Inferior parietal cortex (tissue), 1 donor: ENCODE measurements at regions not wholly inside any gene's neighbourhood (a gene's known extent, or its start where the extent isn't known, plus 50 kb on each side); places are given as distances from the start of the nearest gene placed in this dataset.
"Not testable (repeated sequence)": the region's sequence is repeated elsewhere in the genome, so short reads cannot be mapped to it uniquely, and the experiment has no call there.

Experiments
- DNase-seq: peaks from one replicate; pipeline ENCODE4 v3.0.0-alpha.2; 2016; ENCODE audit errors: extremely low spot score

DNA sequence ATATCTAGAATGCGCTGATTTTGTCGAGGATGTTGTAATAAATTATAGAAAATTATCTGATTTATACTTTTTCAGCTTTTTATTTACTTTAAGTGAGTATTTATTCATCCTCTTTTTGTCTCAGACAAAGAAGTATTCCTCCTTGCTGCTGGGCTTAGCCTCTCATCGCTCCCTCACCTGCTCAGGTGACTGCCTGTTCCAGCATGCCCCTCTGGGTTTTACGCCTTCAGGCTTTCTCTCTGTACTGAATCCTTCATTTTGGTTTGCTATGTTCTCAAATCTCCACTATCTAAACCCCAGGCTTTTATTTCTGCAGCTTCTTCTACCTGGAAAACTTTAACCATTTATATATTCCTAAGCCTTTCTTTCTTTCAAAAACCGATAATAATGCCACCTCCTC, 1650.9 kb upstream of the SEL1L start:
- DNase-seq = no peak

- not testable (repeated sequence) for DNase-seq
Observed at GRCh38 chr14:83188311-83188710, 1654.7 kb upstream of the SEL1L start.

DNA sequence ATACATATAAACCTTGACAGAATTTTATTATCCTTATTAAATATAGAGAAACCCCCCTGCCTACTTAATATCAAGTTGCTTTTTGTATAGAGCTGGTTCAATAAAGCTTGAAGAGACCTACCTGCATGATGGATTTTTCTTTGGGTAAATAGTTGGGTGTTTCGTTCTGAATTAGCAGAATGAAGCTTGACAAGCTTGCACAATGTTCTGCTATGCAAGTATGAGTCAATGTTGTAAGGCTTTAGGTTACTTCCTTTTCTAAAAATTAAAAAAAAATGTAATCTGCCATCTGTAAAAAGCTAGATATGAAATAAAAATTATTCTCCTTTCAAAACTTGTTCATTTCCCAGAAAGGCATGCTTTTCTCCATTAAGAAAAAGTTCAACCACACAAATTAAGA, 1662.6 kb upstream of the SEL1L start:
- DNase-seq = no peak

- DNase-seq = no peak
Observed at GRCh38 chr14:83197271-83197670, 1663.6 kb upstream of the SEL1L start.

DNA sequence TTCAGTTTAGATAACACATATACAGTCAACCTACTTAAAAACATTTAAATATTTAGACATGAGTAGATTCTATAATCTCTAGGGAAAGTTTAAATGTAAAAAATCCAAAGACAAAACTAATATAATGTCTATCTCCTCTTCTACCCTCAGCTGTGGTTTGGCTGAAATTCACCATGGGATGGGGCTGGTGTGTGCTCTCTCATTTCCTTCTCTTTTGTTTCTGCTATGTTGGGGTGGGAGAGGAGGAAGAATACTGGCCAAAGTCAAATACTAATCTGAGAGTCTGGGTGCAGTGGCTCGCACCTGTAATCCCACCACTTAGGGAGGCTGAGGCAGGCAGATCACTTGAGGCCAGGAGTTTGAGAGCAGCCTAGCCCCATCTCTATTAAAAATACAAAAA, 1673.9 kb upstream of the SEL1L start:
- no peak for DNase-seq

DNA sequence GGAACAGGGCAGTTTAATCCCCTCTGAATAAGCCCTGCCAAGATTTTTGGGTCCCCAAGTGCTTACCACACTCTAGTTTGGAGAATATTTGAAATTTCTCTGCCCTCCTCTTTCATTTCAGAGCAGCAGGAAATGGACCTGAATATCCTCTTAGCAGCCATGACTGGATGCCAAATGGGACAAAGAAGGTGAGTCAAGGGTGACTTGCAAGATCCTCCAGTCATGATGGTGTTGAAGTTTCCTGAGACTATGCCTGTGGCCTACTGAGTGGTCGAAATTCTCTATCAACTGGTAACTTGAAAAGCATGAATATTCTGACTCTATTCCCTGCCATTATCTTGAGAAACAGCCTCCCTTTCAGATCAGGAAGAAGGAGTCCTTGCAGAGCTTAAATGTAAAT, 1674.7 kb upstream of the SEL1L start:
- DNase-seq = no peak

- DNase-seq = no peak
Observed at GRCh38 chr14:83217492-83217891, 1683.8 kb upstream of the SEL1L start.

GRCh38 chr14:83247924-83248639, 1714.4 kb upstream of the SEL1L start:
- no peak for DNase-seq

DNA sequence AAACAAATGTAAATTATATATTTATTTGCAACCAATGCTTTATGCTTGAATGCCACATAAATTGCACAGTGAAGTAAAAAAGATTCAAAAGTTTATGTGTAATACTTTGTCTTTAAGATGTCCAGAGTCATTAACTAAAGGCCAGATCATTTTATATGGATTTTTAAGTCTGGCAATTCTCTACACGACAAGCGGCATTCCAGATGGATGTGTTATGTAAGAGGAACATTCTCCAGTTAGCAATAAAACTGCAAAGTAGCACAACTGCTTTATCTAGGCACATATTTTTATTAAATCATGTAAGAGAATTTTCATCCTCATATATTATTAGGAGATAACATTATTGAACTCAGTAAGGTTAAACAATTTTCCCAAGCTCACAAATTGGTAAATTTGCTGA, 1717.7 kb upstream of the SEL1L start:
- no peak for DNase-seq

- no peak for DNase-seq
Observed at GRCh38 chr14:83253870-83254269, 1720.2 kb upstream of the SEL1L start.

- DNase-seq = no peak
Observed at GRCh38 chr14:83255015-83255726, 1721.5 kb upstream of the SEL1L start.

GRCh38 chr14:83255727-83256090, 1722.1 kb upstream of the SEL1L start:
- DNase-seq = no peak

- DNase-seq = no peak
Observed at GRCh38 chr14:83257466-83258439, 1724.1 kb upstream of the SEL1L start.

DNA sequence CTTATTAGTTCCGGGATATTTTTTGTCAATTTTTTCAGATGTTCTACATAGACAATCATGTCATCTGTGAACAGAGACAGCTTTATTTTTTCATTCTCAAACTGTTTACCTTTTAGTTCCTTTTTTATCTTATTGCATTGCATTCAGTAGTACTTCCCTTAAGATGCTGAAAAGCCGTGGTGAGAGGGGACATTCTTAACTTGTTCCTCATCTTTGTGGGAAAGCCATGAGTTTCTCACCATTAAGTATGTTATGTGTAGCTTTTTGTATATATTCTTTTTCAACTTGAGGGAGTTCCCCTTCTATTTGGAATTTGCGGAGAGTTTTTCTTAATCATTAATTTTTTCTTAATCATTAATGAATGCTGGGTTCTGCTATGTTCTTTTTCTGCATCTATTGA, 1727.1 kb upstream of the SEL1L start:
- DNase-seq = no peak

DNA sequence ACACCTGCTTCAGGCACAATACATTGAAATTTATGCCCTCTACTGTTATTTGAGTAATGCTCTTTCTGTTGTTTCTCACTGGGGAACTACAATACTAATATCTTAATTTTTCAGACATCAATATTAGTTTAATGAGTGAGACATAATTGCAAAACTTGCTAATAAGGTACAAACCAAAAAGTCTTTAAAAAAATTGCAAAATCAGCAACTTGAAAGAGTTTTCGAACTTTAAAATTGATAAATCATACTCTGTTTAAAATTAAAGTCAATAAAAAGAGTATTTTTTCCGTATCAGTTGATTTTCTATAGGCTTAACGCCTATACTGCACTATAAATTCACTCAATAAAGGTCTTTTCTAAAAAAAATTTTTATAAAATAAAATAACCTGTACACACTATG, 1735.9 kb upstream of the SEL1L start:
- no peak for DNase-seq

GRCh38 chr14:83271663-83272062, 1738.0 kb upstream of the SEL1L start:
- DNase-seq = no peak

DNA sequence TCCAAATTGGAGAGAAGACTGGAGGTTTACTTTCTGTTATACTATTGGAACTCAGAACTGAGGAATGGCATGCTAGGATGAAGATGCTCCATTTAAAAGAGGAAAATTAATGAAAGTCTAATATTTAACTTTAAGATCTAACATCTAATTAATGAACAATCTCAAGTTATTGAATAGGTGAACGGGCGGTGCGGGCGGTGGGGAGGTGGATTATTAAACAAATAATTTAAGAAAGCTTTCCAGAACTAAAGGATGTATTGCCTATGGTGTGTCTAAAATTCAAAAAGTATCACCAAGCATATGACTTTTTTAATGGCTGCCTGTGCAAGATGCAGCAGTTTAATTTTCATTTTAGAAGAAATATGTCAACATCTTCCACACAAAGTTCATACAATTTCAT, 1747.1 kb upstream of the SEL1L start:
- DNase-seq = no peak

- no peak for DNase-seq
Observed at GRCh38 chr14:83282706-83283105, 1749.1 kb upstream of the SEL1L start.

DNA sequence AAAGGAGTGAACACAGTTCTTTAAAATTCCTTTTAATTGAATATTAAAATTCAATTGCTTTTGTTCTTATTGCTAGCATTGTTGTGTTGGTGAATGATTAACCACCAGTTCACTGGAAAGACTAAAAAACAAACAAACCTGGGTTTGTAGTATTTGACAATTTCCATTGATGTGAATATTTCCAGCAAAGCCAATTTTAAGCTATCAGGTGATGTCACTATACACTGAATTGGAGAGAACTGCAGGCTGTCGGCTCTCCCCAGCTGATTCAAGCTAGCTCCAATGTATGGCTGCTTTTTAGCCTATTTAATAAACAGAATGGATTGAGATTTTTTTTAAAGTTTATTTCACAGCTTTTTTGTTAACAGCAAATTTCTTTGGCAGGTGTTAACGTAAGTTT, 1753.6 kb upstream of the SEL1L start:
- DNase-seq = no peak

DNA sequence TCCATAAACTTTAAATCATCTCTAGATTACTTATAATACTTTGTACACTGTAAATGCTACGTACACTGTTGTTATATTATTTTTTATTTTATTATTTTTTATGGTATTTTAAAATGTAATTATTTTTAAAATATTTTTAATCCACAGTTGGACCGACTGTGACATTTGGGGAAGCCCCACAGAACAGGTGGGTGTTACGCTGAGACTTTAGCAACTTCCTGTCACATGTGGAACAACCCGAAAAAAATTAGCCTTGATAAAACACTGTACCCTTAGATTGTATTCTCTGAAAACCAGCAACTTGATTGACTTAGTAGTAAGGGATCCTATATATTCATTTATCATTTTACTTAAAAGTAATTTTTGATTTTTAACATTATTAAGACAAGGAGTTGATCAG, 1755.7 kb upstream of the SEL1L start:
- no peak for DNase-seq

DNA sequence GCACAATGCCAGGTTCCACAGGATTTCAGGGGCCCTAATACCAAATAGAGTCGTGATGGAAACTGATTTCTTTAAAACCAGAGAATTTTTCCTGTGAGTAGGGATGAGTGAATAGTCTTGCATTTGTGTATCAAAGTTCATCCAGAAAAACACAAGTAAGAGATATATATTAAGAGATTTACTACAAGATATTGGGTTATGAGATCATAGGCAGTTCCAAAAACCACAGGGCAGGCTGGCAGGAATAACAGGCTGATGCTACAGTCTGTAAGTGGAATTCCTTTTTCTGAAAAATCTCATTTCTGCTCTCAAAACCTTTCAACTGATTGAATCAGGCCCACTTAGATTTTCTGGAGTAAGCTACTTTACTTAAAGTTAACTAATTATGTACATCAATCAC, 1756.2 kb upstream of the SEL1L start:
- DNase-seq = no peak

GRCh38 chr14:83290447-83290846, 1756.8 kb upstream of the SEL1L start:
- no peak for DNase-seq

GRCh38 chr14:83291714-83292113, 1758.1 kb upstream of the SEL1L start:
- DNase-seq = no peak
